Chondrocyte (in vitro differentiated cells): ENCODE measurements at regions not wholly inside any gene's neighbourhood (a gene's known extent, or its start where the extent isn't known, plus 50 kb on each side); places are given as distances from the start of the nearest gene placed in this dataset.

Source experiments
- DNase-seq: peaks from one replicate; pipeline ENCODE4 v3.0.0; 2021; ENCODE audit warnings: mixed read lengths, low spot score
- H3K27ac Mint-ChIP-seq: one replicate; pipeline ENCODE4 v1.8.0; 2021; ENCODE audit warnings: mild to moderate bottlenecking, moderate library complexity, mixed read lengths; ENCODE audit not compliant: unreplicated experiment
- H3K27me3 Mint-ChIP-seq: 2 replicates; pipeline ENCODE4 v1.8.0; 2021; ENCODE audit warnings: low read depth, mixed read lengths
- H3K36me3 Mint-ChIP-seq: 2 replicates; pipeline ENCODE4 v1.8.0; 2021; ENCODE audit warnings: low read depth, mixed read lengths
- H3K4me1 Mint-ChIP-seq: 2 replicates; pipeline ENCODE4 v1.8.0; 2021; ENCODE audit warnings: low read depth, mild to moderate bottlenecking, mixed read lengths
- H3K4me3 Mint-ChIP-seq: one replicate; pipeline ENCODE4 v1.8.0; 2021; ENCODE audit warnings: mild to moderate bottlenecking, moderate library complexity, mixed read lengths; ENCODE audit not compliant: unreplicated experiment
- H3K9me3 Mint-ChIP-seq: 2 replicates; pipeline ENCODE4 v1.8.0; 2021; ENCODE audit warnings: low read depth, mixed read lengths
- TF ChIP-seq, protein P1 (sequence below): fragments of 200-600 bp; sonication (generic); IDR thresholded peaks from 2 replicates; pipeline ENCODE4 v1.5.0; 2021; ENCODE audit warnings: antibody characterized with exemption, mild to moderate bottlenecking, moderate library complexity

DNA sequence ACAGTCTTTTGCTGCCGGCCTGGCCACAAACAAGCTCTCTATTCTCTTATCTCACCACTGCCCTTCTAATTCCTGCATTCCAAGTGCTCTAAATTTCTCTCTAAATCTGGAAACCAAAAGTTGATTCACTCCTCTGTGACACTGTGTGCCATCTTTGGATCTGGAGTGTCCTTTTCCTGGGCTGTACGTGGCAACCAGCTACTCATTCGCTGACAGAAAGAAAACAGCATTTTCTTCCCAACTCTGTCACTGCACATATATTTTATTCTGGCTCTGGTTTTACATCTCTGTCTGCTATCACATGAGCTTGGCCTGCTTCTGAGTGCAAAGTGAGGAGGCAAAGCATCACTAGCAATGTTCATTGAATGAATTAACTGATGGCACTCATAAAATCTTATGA is 397.2 kb upstream of the MAP3K7 start:
- H3K4me3 Mint-ChIP-seq: no peak overlapping the region
- no peak overlapping the region for H3K27ac Mint-ChIP-seq
- TF ChIP-seq, protein P1, sequence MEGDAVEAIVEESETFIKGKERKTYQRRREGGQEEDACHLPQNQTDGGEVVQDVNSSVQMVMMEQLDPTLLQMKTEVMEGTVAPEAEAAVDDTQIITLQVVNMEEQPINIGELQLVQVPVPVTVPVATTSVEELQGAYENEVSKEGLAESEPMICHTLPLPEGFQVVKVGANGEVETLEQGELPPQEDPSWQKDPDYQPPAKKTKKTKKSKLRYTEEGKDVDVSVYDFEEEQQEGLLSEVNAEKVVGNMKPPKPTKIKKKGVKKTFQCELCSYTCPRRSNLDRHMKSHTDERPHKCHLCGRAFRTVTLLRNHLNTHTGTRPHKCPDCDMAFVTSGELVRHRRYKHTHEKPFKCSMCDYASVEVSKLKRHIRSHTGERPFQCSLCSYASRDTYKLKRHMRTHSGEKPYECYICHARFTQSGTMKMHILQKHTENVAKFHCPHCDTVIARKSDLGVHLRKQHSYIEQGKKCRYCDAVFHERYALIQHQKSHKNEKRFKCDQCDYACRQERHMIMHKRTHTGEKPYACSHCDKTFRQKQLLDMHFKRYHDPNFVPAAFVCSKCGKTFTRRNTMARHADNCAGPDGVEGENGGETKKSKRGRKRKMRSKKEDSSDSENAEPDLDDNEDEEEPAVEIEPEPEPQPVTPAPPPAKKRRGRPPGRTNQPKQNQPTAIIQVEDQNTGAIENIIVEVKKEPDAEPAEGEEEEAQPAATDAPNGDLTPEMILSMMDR: no peak
- DNase-seq: no peak
- H3K9me3 Mint-ChIP-seq: no peaks in the 10 kb centered on the region
- H3K4me1 Mint-ChIP-seq: no peaks in the 10 kb centered on the region
- H3K27me3 Mint-ChIP-seq: peaks cover 1% of the 10 kb centered on the region
- H3K36me3 Mint-ChIP-seq: no peaks in the 10 kb centered on the region

- Mint-ChIP-seq H3K27ac (no peak overlapping the region), H3K9me3 (no peaks in the 10 kb centered on the region), H3K4me3 (no peak overlapping the region), H3K4me1 (no peaks in the 10 kb centered on the region), H3K27me3 (peaks cover 1% of the 10 kb centered on the region), H3K36me3 (no peaks in the 10 kb centered on the region)
- TF ChIP-seq, protein P1: no peak
- no peak for DNase-seq
These were observed 396.6 kb upstream of the MAP3K7 start for GRCh38 chr6:90983462-90983861.

DNA sequence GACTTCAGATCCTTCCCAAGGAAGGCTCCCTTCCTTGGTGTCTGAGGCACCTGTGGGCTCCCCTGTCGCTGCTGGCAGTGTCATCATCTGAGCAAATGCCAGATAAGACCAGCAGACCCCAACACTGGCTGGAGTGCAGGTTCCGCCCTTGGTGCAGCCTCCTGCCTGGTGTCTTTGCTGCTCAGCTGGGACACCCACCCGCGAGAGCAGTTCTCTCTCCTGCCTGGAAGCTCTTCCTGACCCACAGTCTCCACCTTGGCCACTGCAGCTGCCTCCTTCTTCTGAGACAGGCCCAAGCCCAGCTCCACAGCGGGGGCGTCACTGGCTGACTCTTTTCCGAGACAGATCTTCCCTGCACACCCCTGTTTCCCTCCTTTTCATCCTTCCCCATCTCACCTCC is 395.7 kb upstream of the MAP3K7 start:
- TF ChIP-seq, protein P1: no peak
- Mint-ChIP-seq H3K4me3 (no peak overlapping the region), H3K27me3 (peaks cover 1% of the 10 kb centered on the region), H3K9me3 (no peaks in the 10 kb centered on the region), H3K4me1 (peaks cover 6% of the 10 kb centered on the region), H3K27ac (no peak overlapping the region), H3K36me3 (no peaks in the 10 kb centered on the region)
- no peak for DNase-seq

- H3K27me3 Mint-ChIP-seq: peaks cover 1% of the 10 kb centered on the region
- no peak overlapping the region for H3K27ac Mint-ChIP-seq
- no peak overlapping the region for H3K4me3 Mint-ChIP-seq
- H3K36me3 Mint-ChIP-seq: no peaks in the 10 kb centered on the region
- no peak for DNase-seq
- TF ChIP-seq, protein P1: no peak
- peaks cover 9% of the 10 kb centered on the region for H3K4me1 Mint-ChIP-seq
- no peaks in the 10 kb centered on the region for H3K9me3 Mint-ChIP-seq
These were observed 395.2 kb upstream of the MAP3K7 start for GRCh38 chr6:90982051-90982450.

- Mint-ChIP-seq H3K36me3 (no peaks in the 10 kb centered on the region), H3K4me3 (no peak overlapping the region), H3K4me1 (peaks cover 19% of the 10 kb centered on the region), H3K27ac (peak overlapping the region; percentile 60), H3K27me3 (no peaks in the 10 kb centered on the region), H3K9me3 (no peaks in the 10 kb centered on the region)
- no peak for DNase-seq
- TF ChIP-seq, protein P1: no peak
These were observed 391.2 kb upstream of the MAP3K7 start for GRCh38 chr6:90978046-90978445.
